GM21423 (cell line): ENCODE measurements at regions not wholly inside any gene's neighbourhood (a gene's known extent, or its start where the extent isn't known, plus 50 kb on each side); places are given as distances from the start of the nearest gene placed in this dataset.
"Not testable (repeated sequence)": the region's sequence is repeated elsewhere in the genome, so short reads cannot be mapped to it uniquely, and the experiment has no call there.

Experiments used
- ATAC-seq: cut with Tn5 transposase; IDR thresholded peaks from one replicate; pipeline ENCODE4 v1.9.1; 2021; ENCODE audit warnings: mild to moderate bottlenecking, moderate library complexity; ENCODE audit not compliant: unreplicated experiment

DNA sequence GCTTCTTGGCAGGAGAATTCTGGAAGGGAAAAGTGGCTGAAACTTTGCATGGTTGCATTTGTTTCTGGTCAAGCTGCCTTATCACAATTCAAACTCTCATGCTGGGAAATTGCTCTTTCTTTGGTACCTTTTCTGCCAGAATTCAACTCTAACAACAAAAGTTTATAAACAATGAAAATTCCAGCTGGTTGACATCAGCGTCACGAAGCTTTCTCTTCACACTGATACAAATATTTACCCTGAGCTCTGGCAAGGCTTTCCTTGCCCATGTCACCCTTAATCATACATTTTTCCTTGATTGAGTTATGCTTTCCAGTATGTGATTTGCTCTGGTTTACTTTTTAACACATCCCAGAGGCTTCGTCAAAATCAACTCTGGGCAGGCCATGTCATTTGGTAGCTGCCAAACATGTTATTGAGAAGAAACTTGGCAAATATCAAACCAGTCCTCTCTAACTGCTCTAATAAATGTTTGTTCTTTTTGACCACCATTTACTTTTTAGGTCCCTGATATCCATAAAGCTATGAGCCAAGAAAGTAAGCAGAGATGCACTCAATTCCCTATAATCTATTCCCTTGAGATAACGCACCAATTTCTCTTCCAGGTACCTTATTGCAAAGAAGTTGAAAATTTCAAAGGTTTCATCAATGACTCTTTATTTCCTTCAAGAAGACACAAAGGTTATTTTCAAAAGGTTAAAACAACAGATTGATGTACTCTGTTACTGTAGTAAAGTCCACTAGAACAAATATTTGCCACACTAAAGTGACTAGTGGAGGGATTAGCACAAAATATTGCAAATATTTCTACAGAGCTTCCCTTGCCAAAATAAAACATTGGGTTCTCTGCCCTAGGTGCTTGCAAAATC lies 1241.1 kb upstream of the ZEB2 start:
- ATAC-seq = no peak

DNA sequence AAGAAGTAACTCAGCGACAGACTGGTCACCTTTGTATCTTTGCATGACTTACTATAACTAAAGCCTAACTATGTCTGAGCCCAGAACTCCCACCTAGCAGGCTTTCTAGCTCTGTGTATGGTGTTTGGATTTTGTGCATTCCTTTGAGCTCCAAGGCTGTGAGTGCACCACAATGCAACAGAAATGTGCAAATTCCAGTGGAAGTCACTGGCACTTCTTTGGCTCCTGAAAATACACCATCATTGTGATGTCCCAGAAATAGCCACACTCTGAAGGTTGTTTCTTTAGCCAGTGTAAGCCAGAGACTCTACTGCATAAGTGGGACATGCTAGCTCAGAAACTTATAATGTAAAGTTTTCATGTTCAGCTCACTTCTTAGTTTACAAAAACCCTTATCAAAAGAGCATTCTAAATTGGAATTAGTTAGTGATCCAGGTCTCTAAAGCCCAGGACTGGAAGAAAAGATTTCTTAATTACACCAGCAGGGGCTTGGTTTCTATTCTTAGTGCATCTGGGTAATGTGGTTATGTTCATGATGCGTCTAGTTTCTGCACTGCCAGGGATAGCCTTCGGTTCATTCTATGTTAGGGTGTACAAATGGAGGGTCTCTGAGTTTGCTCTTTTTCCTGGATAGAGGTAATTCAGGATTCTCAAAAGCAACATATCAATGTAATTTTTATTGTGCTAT lies 1239.5 kb upstream of the ZEB2 start:
- no peak for ATAC-seq

DNA sequence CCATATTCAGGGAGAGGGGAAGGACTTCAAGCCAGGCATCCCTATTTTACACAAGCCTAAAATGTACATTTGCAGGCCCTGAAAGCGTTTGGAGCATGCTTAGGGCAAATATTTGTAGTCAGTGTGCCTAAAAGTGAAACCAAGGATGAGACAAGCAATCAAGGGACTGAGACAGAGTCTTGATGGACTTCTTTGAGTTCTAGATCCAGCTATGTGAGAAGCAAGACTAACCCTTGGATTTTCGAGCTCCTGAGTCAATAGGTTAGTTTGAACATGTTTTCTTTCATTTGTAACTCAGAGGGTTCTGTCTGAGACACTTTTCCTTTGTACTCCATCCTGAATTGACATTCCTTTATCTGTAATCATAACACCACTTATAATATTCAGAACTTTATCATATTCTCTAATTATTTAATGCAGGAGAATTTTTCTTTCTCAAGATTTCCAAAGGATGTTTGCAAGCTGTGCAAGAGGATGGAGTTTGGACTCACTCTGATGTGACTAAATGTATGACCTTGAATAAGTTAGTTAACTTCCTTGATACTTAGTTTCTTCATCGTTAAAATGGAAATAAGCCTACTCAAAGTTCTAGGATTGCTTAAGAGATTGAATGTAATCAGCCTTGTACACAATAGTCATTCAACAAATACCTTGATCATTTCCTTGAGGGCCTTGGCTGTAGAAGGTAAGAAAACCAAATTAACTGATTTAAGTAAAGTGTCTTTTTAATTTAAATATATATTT lies 1237.8 kb upstream of the ZEB2 start:
- no peak for ATAC-seq

DNA sequence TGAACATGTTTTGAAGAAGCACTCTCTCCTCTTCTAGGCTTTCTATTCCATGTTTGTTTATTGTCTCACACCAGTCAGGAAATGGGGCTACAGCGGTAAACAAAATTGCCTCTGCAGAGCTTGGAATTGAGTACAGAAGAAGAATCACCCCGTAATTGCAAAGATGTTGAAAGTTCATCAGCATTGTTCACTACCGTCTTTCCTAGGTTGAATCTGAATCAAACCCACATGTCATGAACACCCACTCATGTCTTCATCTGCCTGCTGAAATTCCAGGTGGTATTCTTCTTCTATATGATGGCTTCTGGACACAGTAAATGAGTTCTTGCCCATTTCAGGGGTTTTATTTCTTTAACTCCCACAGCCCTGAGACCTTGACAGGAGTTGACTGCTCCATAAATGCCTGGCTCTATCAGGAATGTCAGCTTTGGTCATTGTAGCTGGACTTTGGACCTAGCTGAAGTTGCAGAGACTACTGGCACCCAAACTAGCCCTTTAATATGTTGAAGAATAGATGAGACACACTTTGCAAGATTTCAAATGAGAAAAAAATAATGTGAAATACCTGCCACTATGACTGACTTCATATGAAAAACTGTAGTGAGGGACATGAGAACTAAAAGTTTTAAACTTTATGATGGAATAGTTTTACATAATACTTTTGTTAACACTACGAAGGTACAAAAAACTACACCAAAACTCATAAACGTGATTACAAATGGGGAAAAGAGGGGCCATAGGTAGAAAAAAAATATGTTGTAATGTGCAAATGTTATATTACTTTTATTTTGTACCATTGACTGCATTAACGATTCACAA lies 1235.3 kb upstream of the ZEB2 start:
- no peak for ATAC-seq

DNA sequence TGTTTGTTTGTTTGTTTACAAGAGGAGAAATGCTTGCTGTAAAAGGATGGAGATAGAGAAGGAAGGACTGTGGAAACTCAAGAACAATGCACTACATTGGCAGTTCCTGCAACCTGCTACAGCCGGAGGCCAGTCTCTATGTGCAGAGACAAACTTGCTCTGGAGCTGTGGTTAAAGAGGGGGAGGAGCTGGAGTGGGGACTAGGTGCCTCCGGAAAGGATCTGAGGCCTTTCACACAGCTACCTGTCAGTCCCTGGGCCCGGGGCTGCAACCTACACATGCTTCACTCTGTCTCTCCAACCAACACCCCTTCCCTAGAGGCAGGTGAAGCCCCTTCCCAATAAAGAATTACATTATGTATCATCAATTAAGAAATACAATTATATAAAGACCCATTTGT lies 1234.0 kb upstream of the ZEB2 start:
- no peak for ATAC-seq

- no peak for ATAC-seq
These were observed 1233.2 kb upstream of the ZEB2 start for GRCh38 chr2:145753041-145753608.

DNA sequence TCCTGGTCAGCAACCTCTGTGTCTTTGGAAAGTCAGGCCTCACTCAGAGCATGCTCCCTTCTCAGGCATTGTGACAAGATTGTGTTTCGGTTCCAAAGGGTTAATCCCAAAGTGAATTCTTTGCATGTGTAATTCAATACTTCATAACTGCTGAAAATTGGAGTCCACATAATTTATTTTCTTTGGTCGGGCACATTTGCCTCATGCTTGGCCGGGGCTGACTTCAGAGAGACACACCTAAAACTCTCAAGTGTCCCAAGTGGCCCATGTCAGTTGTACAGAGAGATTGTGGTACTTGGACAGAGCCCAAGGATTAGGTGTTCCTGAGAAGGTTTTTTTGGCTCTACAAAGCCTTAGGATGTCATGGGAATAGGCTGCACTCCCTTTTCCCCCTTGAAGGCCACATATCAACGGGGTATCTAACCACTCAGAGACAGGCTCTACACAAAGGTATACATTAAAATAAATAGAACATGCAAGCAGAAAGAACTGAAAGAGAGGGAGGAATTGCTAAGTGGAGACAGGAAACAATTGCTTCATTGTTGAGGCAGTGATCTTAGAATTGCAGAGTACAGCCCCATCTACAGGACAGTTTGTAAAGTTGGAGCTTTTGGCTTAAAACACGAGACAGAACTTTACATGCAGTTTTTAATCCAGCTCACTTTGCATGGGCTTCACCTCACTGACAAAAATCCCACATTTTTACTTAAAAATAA lies 1232.3 kb upstream of the ZEB2 start:
- peak; percentile 29 for ATAC-seq

GRCh38 chr2:145751629-145752028 lies 1231.7 kb upstream of the ZEB2 start:
- ATAC-seq = peak; percentile 87

GRCh38 chr2:145751155-145751554 lies 1231.2 kb upstream of the ZEB2 start:
- no peak for ATAC-seq

DNA sequence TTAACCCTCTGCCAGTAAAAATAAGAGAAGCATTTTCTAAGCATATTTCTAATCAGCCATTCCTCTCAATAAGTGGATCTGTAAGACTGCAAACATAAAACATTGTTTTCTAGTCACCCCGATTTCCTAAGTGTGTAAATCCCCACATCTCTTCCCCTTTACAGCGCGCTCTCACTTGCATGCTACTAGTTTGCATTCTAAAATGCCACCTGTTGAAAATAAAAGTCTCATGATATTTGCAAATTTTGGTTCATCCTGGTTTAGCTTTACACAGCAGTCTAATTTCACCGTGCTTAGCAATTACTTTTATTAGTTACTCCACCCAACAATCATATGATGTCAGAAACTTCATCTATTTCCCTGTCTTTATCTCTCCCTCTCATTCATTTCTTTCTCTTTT lies 1230.7 kb upstream of the ZEB2 start:
- ATAC-seq = no peak

- ATAC-seq = no peak
These were observed 1230.2 kb upstream of the ZEB2 start for GRCh38 chr2:145750144-145750543.

GRCh38 chr2:145749556-145749955 lies 1229.6 kb upstream of the ZEB2 start:
- no peak for ATAC-seq

GRCh38 chr2:145748927-145749326 lies 1229.0 kb upstream of the ZEB2 start:
- peak; percentile 51 for ATAC-seq

GRCh38 chr2:145747715-145748114 lies 1227.8 kb upstream of the ZEB2 start:
- no peak for ATAC-seq

GRCh38 chr2:145745387-145745721 lies 1225.4 kb upstream of the ZEB2 start:
- not testable (repeated sequence) for ATAC-seq

GRCh38 chr2:145744541-145745386 lies 1224.8 kb upstream of the ZEB2 start:
- ATAC-seq = peak; percentile 70

DNA sequence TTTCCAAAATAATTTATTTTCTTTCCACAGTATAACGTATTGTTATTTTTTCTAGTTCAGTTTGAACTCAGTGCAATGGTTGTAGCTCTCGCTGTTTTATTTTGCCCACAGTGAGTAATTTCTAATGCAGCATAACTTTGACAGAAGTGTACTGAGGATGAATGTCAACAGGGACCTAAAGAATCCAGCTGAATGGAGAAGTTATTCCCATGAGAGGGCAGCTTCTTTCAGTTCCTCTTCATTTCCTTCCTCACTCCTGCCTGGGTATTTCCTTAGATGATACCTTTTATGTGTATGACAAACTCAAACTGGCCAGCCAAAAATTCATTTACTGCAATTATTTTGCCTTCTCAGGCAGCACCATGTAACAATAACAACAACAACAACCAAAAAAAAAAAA lies 1223.1 kb upstream of the ZEB2 start:
- no peak for ATAC-seq

GRCh38 chr2:145741636-145742035 lies 1221.7 kb upstream of the ZEB2 start:
- no peak for ATAC-seq

GRCh38 chr2:145741181-145741580 lies 1221.3 kb upstream of the ZEB2 start:
- ATAC-seq = no peak
